Astrocyte (in vitro differentiated cells and primary cell): ENCODE measurements at regions not wholly inside any gene's neighbourhood (a gene's known extent, or its start where the extent isn't known, plus 50 kb on each side); places are given as distances from the start of the nearest gene placed in this dataset.

ENCODE experiments used
- DNase-seq: peaks from one replicate; pipeline ENCODE4 v3.0.0-alpha.2; 2010; ENCODE audit warnings: low read depth
- FAIRE-seq: peaks from 2 replicates; lab custom pipeline; 2011; peaks lifted over from hg19 to GRCh38; lab: Jason Lieb, UNC
- H2AFZ ChIP-seq: 2 replicates; pipeline ENCODE4 v1.6.0; 2012; ENCODE audit warnings: low read depth, low read length, inconsistent platforms
- H3K27ac ChIP-seq: 2 replicates; pipeline ENCODE4 v1.5.1; 2011; ENCODE audit warnings: low read depth, low read length, inconsistent platforms
- H3K27me3 ChIP-seq: 2 replicates; pipeline ENCODE4 v1.6.0; 2011; ENCODE audit warnings: low read length, inconsistent platforms; ENCODE audit not compliant: insufficient read depth
- H3K36me3 ChIP-seq: 2 replicates; pipeline ENCODE4 v1.5.1; 2011; ENCODE audit warnings: low read length, inconsistent platforms; ENCODE audit not compliant: insufficient read depth
- H3K4me1 ChIP-seq: 2 replicates; pipeline ENCODE4 v1.5.1; 2011; ENCODE audit warnings: low read length, inconsistent platforms; ENCODE audit not compliant: insufficient read depth
- H3K4me2 ChIP-seq: 2 replicates; pipeline ENCODE4 v1.6.0; 2012; ENCODE audit warnings: low read length, inconsistent platforms
- H3K4me3 ChIP-seq: 2 replicates; pipeline ENCODE4 v1.5.1; 2011; ENCODE audit warnings: low read depth, mild to moderate bottlenecking, low read length, inconsistent platforms; ENCODE audit not compliant: insufficient read depth
- H3K79me2 ChIP-seq: 2 replicates; pipeline ENCODE4 v1.6.0; 2012; ENCODE audit warnings: mild to moderate bottlenecking, low read length, inconsistent platforms; ENCODE audit not compliant: insufficient read depth
- H3K9ac ChIP-seq: 2 replicates; pipeline ENCODE4 v1.6.0; 2012; ENCODE audit warnings: mild to moderate bottlenecking, low read length, inconsistent platforms
- H3K9me3 ChIP-seq: 2 replicates; pipeline ENCODE4 v1.5.1; 2012; ENCODE audit warnings: low read depth, mild to moderate bottlenecking, low read length, inconsistent platforms; ENCODE audit not compliant: insufficient read depth
- H4K20me1 ChIP-seq: 2 replicates; pipeline ENCODE4 v1.6.0; 2012; ENCODE audit warnings: low read length, inconsistent platforms; ENCODE audit not compliant: insufficient read depth
- H3K27ac Mint-ChIP-seq: one replicate; pipeline ENCODE4 v1.8.0; 2021; ENCODE audit warnings: mild to moderate bottlenecking, mixed read lengths; ENCODE audit not compliant: unreplicated experiment
- H3K27me3 Mint-ChIP-seq: one replicate; pipeline ENCODE4 v1.8.0; 2021; ENCODE audit warnings: low read depth, mixed read lengths; ENCODE audit not compliant: unreplicated experiment
- H3K36me3 Mint-ChIP-seq: one replicate; pipeline ENCODE4 v1.8.0; 2021; ENCODE audit warnings: low read depth, mixed read lengths; ENCODE audit not compliant: unreplicated experiment
- H3K4me1 Mint-ChIP-seq: one replicate; pipeline ENCODE4 v1.8.0; 2021; ENCODE audit warnings: low read depth, mixed read lengths; ENCODE audit not compliant: unreplicated experiment
- H3K4me3 Mint-ChIP-seq: one replicate; pipeline ENCODE4 v1.8.0; 2021; ENCODE audit warnings: mild to moderate bottlenecking, moderate library complexity, mixed read lengths; ENCODE audit not compliant: unreplicated experiment
- H3K9me3 Mint-ChIP-seq: one replicate; pipeline ENCODE4 v1.8.0; 2021; ENCODE audit warnings: mild to moderate bottlenecking, mixed read lengths; ENCODE audit not compliant: unreplicated experiment
- CTCF ChIP-seq: IDR thresholded peaks from 2 replicates; pipeline ENCODE4 v1.5.1; 2011; ENCODE audit warnings: low read depth, mild to moderate bottlenecking, inconsistent platforms, low read length, moderate library complexity; ENCODE audit not compliant: insufficient read depth
- EZH2 ChIP-seq: IDR thresholded peaks from 2 replicates; pipeline ENCODE4 v1.6.1; 2012; ENCODE audit warnings: mild to moderate bottlenecking, low read length, inconsistent platforms; ENCODE audit not compliant: insufficient read depth

DNA sequence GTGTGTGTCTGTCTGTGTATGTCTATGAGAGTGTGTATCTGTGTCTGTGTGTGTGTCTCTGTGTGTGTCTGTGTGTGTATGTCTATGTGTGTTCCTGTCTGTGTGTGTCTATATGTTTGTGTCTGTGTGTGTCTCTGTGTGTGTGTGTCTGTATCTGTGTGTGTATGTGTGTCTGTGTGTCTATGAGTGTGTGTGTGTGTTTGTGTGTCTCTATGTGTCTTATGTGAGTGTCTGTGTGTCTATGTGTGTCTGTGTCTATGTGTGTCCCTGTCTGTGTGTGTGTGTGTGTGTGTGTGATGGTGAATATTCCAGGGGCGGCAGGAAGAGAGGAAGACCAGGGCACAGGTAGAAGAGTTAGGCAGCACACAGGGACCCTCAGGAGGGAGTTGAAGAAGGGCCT lies 173.2 kb downstream of the MYCN start:
- Mint-ChIP-seq H3K9me3 (no peaks in the 10 kb centered on the region), H3K4me1 (no peaks in the 10 kb centered on the region), H3K36me3 (no peaks in the 10 kb centered on the region), H3K27me3 (peaks cover 14% of the 10 kb centered on the region), H3K27ac (no peak overlapping the region), H3K4me3 (no peak overlapping the region)
- no peak overlapping the region for H3K4me3 ChIP-seq
- H3K79me2 ChIP-seq = no peaks in the 10 kb centered on the region
- H3K4me1 ChIP-seq = no peaks in the 10 kb centered on the region
- no peak for FAIRE-seq
- H3K36me3 ChIP-seq = no peaks in the 10 kb centered on the region
- H2AFZ ChIP-seq = no peak overlapping the region
- DNase-seq = no peak
- H3K4me2 ChIP-seq = no peak overlapping the region
- H3K27me3 ChIP-seq = no peaks in the 10 kb centered on the region
- no peak overlapping the region for H3K27ac ChIP-seq
- peaks cover 5% of the 10 kb centered on the region for H3K9me3 ChIP-seq
- H4K20me1 ChIP-seq = no peaks in the 10 kb centered on the region
- TF ChIP-seq CTCF (no peak), EZH2 (no peak)
- H3K9ac ChIP-seq = no peak overlapping the region

DNA sequence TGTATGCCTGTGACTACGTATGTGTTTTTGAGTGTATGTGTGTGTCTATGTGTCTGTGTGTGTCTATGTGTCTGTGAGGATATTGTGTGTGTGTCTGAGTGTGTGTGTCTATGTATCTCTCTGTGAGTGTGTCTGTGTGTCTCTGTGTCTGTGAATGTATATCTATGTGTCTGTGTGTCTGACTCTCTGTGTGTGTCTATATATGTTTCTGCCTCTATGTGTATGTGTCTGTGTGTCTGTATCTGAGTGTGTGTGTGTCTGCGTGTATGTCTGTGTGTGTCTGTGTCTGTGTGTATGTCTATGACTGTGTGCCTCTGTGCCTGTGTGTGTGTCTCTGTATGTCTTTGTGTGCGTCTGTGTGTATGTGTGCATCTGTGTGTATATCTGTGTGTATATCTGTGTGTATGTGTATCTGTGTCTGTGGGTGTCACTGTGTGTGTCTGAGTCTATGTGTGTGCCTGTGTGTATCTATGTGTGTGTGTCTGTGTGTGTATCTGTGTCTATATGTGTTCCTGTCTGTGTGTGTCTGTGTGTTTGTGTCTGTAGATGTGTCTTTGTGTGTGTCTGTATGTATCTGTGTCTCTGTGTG lies 172.7 kb downstream of the MYCN start:
- H3K27ac Mint-ChIP-seq = no peak overlapping the region
- peaks cover 5% of the 10 kb centered on the region for H3K9me3 ChIP-seq

More for the DNA sequence above, 172.7 kb downstream of the MYCN start:
- no peak overlapping the region for H3K9ac ChIP-seq
- no peaks in the 10 kb centered on the region for H3K36me3 ChIP-seq
- Mint-ChIP-seq H3K9me3 (no peaks in the 10 kb centered on the region), H3K27me3 (peaks cover 14% of the 10 kb centered on the region), H3K4me3 (no peak overlapping the region), H3K36me3 (no peaks in the 10 kb centered on the region), H3K4me1 (no peaks in the 10 kb centered on the region)
- no peak for DNase-seq
- no peaks in the 10 kb centered on the region for H4K20me1 ChIP-seq
- no peak overlapping the region for H2AFZ ChIP-seq
- no peaks in the 10 kb centered on the region for H3K79me2 ChIP-seq
- no peak for FAIRE-seq
- no peaks in the 10 kb centered on the region for H3K27me3 ChIP-seq
- no peak overlapping the region for H3K27ac ChIP-seq
- TF ChIP-seq CTCF (no peak), EZH2 (no peak)
- H3K4me1 ChIP-seq = no peaks in the 10 kb centered on the region
- no peak overlapping the region for H3K4me3 ChIP-seq
- no peak overlapping the region for H3K4me2 ChIP-seq
